HS-5 (cell line): ENCODE measurements at regions not wholly inside any gene's neighbourhood (a gene's known extent, or its start where the extent isn't known, plus 50 kb on each side); places are given as distances from the start of the nearest gene placed in this dataset.

Experiments
- DNase-seq: peaks from one replicate; pipeline ENCODE4 v3.0.0-alpha.2; 2012; ENCODE audit warnings: low read depth

- DNase-seq: no peak
Observed at GRCh38 chr1:229112832-229113548, 157.9 kb upstream of the RAB4A start.

- DNase-seq: no peak
Observed at GRCh38 chr1:229114315-229114714, 156.6 kb upstream of the RAB4A start.

- DNase-seq: no peak
Observed at GRCh38 chr1:229114850-229115365, 156.0 kb upstream of the RAB4A start.

GRCh38 chr1:229116114-229116513 is 154.8 kb upstream of the RAB4A start:
- no peak for DNase-seq

GRCh38 chr1:229117664-229118300 is 153.1 kb upstream of the RAB4A start:
- no peak for DNase-seq

- no peak for DNase-seq
Observed at GRCh38 chr1:229118477-229119061, 152.3 kb upstream of the RAB4A start.

GRCh38 chr1:229119161-229119560 is 151.8 kb upstream of the RAB4A start:
- no peak for DNase-seq

- DNase-seq: no peak
Observed at GRCh38 chr1:229119876-229120275, 151.0 kb upstream of the RAB4A start.

GRCh38 chr1:229121845-229122436 is 149.0 kb upstream of the RAB4A start:
- no peak for DNase-seq

GRCh38 chr1:229122606-229123005 is 148.3 kb upstream of the RAB4A start:
- no peak for DNase-seq

- DNase-seq: no peak
Observed at GRCh38 chr1:229124116-229124515, 146.8 kb upstream of the RAB4A start.

- no peak for DNase-seq
Observed at GRCh38 chr1:229124520-229125124, 146.3 kb upstream of the RAB4A start.

- no peak for DNase-seq
Observed at GRCh38 chr1:229127301-229127700, 143.6 kb upstream of the RAB4A start.

GRCh38 chr1:229128066-229128608 is 142.8 kb upstream of the RAB4A start:
- DNase-seq: no peak

- DNase-seq: no peak
Observed at GRCh38 chr1:229129301-229130027, 141.4 kb upstream of the RAB4A start.

GRCh38 chr1:229130028-229130668 is 140.8 kb upstream of the RAB4A start:
- DNase-seq: no peak

- no peak for DNase-seq
Observed at GRCh38 chr1:229131243-229132105, 139.4 kb upstream of the RAB4A start.

- no peak for DNase-seq
Observed at GRCh38 chr1:229132106-229132443, 138.8 kb upstream of the RAB4A start.

GRCh38 chr1:229132706-229133105 is 138.2 kb upstream of the RAB4A start:
- DNase-seq: no peak

- no peak for DNase-seq
Observed at GRCh38 chr1:229133151-229133550, 137.8 kb upstream of the RAB4A start.
